Small intestine (tissue), 7 donors: ENCODE measurements at regions not wholly inside any gene's neighbourhood (a gene's known extent, or its start where the extent isn't known, plus 50 kb on each side); places are given as distances from the start of the nearest gene placed in this dataset.

ENCODE experiments used
- DNase-seq, 2 donors: peaks; one replicate each; pipeline versions ENCODE4 v3.0.0 to v3.0.0-alpha.2; 2013
- FAIRE-seq: peaks from 2 replicates; lab custom pipeline; 2012; peaks lifted over from hg19 to GRCh38; lab: Jason Lieb, UNC
- H3K27ac ChIP-seq, 3 donors: one replicate each; pipeline ENCODE4 v1.5.1; 2013; ENCODE audit warnings: low read length in 2 of 3, mild to moderate bottlenecking in 2 of 3, control low read depth in 1 of 3, inconsistent platforms in 1 of 3, low read depth in 1 of 3, moderate library complexity in 1 of 3
- H3K27me3 ChIP-seq, 3 donors: one replicate each; pipeline ENCODE4 v1.6.1; 2013; ENCODE audit warnings: low read length in 3 of 3, inconsistent platforms in 1 of 3; ENCODE audit not compliant: control insufficient read depth in 3 of 3, insufficient read depth in 3 of 3
- H3K36me3 ChIP-seq, 3 donors: one replicate each; pipeline ENCODE4 v1.6.1; 2013; ENCODE audit warnings: low read length in 3 of 3, inconsistent platforms in 1 of 3, low read depth in 1 of 3, mild to moderate bottlenecking in 1 of 3, moderate library complexity in 1 of 3; ENCODE audit not compliant: control insufficient read depth in 3 of 3, insufficient read depth in 2 of 3
- H3K4me1 ChIP-seq, 3 donors: one replicate each; pipeline ENCODE4 v1.6.1; 2013; ENCODE audit warnings: low read length in 2 of 3, inconsistent platforms in 1 of 3, low read depth in 1 of 3, mild to moderate bottlenecking in 1 of 3, moderate library complexity in 1 of 3; ENCODE audit not compliant: control insufficient read depth in 3 of 3, insufficient read depth in 2 of 3
- H3K4me3 ChIP-seq, 3 donors: one replicate each; pipeline ENCODE4 v1.5.1; 2013; ENCODE audit warnings: low read length in 3 of 3, control low read depth in 1 of 3, inconsistent platforms in 1 of 3, low read depth in 1 of 3, mild to moderate bottlenecking in 1 of 3, moderate library complexity in 1 of 3
- H3K9me3 ChIP-seq, 2 donors: one replicate each; pipeline ENCODE4 v1.6.1; 2013; ENCODE audit warnings: low read depth in 1 of 2, low read length in 1 of 2; ENCODE audit not compliant: control insufficient read depth in 2 of 2, insufficient read depth in 1 of 2
- WGBS, 3 donors: extraction: QIAGEN DNeasy Blood & Tissue Kit; methylation state at CpG; one replicate each; pipeline ENCODE4 v1.1.7; 2013; 5-methylcytosine and 5-hydroxymethylcytosine counted together
- donor health status: healthy with polysubstance abuse.
- donor health status: control.
- donor health status: control.
- donor health status: Bipolar disorder and iron deficiency.
- donor health status: healthy.

GRCh38 chr15:93138681-93139250 lies 49.8 kb upstream of the RGMA start:
- no peaks in the 10 kb centered on the region for H3K4me1 ChIP-seq
- WGBS, 3 donors: 91 to 96% (median 94%) methylated on average over 3 of the region's 3 CpGs
- no peaks in the 10 kb centered on the region for H3K36me3 ChIP-seq
- no peaks in the 10 kb centered on the region for H3K9me3 ChIP-seq
- no peak overlapping the region for H3K4me3 ChIP-seq
- no peak overlapping the region for H3K27ac ChIP-seq
- H3K27me3 ChIP-seq: no peaks in the 10 kb centered on the region
- FAIRE-seq (no peak), DNase-seq (no peak)
